ENCODE measurements at regions not wholly inside any gene's neighbourhood (a gene's known extent, or its start where the extent isn't known, plus 50 kb on each side); places are given as distances from the start of the nearest gene placed in this dataset.

DNA sequence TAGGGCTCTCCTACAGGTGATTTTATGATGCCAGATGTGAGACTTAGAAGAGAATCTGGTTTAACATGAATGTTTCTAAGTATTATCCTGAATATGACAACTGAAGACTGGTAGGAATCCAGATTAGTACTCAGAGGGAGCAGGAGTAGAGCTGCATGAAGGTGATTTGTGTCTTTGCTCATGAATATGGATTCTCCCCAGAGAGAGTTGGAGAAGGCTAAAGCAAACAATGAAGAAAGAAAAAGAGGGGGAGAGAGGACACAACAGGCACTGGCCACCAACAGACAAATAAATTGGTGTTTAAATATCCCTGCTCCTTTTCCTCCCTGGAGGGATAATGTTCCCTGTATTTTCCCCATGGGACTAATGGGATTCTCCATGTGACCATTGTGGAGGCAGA, 427.0 kb upstream of the KLF12 start:
- DNase-seq (ENCODE audit: low read depth, low spot score) (no peak), FAIRE-seq (no peak)
- no peaks in the 10 kb centered on the region for H4K20me1 ChIP-seq (ENCODE audit: control insufficient read depth, extremely low read depth, insufficient read depth, low read length)
- H3K4me3 ChIP-seq (ENCODE audit: control insufficient read depth in 2 of 3, extremely low read depth in 1 of 3, insufficient read depth in 2 of 3, low read depth in 1 of 3, low read length in 3 of 3): no peak overlapping the region
- no peaks in the 10 kb centered on the region for H3K36me3 ChIP-seq (ENCODE audit: control insufficient read depth in 2 of 2, extremely low read depth in 1 of 2, insufficient read depth in 2 of 2, low read length in 2 of 2)
- H2AFZ ChIP-seq (ENCODE audit: control insufficient read depth, low read length): no peak overlapping the region
- no peaks in the 10 kb centered on the region for H3K79me2 ChIP-seq (ENCODE audit: control insufficient read depth, insufficient read depth, low read length)
- no peak overlapping the region for H3K27ac ChIP-seq (ENCODE audit: control insufficient read depth, insufficient read depth, low read length)
- no peak overlapping the region for H3K9ac ChIP-seq (ENCODE audit: control insufficient read depth, extremely low read depth, insufficient read depth, low read length)
- dilution Hi-C loops (cut with MboI; ENCODE audit: extremely low pct_ligation_motif_present, low sequenced_read_pairs): no loop called here
- no peaks in the 10 kb centered on the region for H3K9me3 ChIP-seq (ENCODE audit: control insufficient read depth, low read depth, low read length)
- no peaks in the 10 kb centered on the region for H3K4me1 ChIP-seq (ENCODE audit: control insufficient read depth, extremely low read depth, insufficient read depth, low read length)
- TF ChIP-seq, protein P1, sequence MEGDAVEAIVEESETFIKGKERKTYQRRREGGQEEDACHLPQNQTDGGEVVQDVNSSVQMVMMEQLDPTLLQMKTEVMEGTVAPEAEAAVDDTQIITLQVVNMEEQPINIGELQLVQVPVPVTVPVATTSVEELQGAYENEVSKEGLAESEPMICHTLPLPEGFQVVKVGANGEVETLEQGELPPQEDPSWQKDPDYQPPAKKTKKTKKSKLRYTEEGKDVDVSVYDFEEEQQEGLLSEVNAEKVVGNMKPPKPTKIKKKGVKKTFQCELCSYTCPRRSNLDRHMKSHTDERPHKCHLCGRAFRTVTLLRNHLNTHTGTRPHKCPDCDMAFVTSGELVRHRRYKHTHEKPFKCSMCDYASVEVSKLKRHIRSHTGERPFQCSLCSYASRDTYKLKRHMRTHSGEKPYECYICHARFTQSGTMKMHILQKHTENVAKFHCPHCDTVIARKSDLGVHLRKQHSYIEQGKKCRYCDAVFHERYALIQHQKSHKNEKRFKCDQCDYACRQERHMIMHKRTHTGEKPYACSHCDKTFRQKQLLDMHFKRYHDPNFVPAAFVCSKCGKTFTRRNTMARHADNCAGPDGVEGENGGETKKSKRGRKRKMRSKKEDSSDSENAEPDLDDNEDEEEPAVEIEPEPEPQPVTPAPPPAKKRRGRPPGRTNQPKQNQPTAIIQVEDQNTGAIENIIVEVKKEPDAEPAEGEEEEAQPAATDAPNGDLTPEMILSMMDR (optimal IDR thresholded peaks at IDR 0.05 in 1 of 3, IDR thresholded peaks at IDR 0.05 in 1 of 3, conservative IDR thresholded peaks at IDR 0.05 in 1 of 3; ENCODE audit: extremely low read depth in 1 of 3, insufficient read depth in 2 of 3, low read length in 3 of 3): no peak
- no peak for TF ChIP-seq EZH2 (IDR thresholded peaks at IDR 0.05; ENCODE audit: low read length)
- H3K4me2 ChIP-seq (ENCODE audit: control insufficient read depth, extremely low read depth, insufficient read depth, low read depth, low read length): no peak overlapping the region
- no peaks in the 10 kb centered on the region for H3K9me1 ChIP-seq (ENCODE audit: control insufficient read depth, extremely low read depth, insufficient read depth, low read length)
- no peaks in the 10 kb centered on the region for H3K27me3 ChIP-seq (ENCODE audit: control insufficient read depth, extremely low read depth, insufficient read depth, low read length)

GRCh38 chr13:74560325-74560724, 426.1 kb upstream of the KLF12 start:
- TF ChIP-seq, protein P1 (optimal IDR thresholded peaks at IDR 0.05 in 1 of 3, IDR thresholded peaks at IDR 0.05 in 1 of 3, conservative IDR thresholded peaks at IDR 0.05 in 1 of 3; ENCODE audit: extremely low read depth in 1 of 3, insufficient read depth in 2 of 3, low read length in 3 of 3): no peak
- TF ChIP-seq EZH2 (IDR thresholded peaks at IDR 0.05; ENCODE audit: low read length): no peak
- Histone ChIP-seq H3K9me3 (ENCODE audit: control insufficient read depth, low read depth, low read length) (no peaks in the 10 kb centered on the region), H3K27ac (ENCODE audit: control insufficient read depth, insufficient read depth, low read length) (no peak overlapping the region), H3K27me3 (ENCODE audit: control insufficient read depth, extremely low read depth, insufficient read depth, low read length) (no peaks in the 10 kb centered on the region), H3K36me3 (ENCODE audit: control insufficient read depth in 2 of 2, extremely low read depth in 1 of 2, insufficient read depth in 2 of 2, low read length in 2 of 2) (no peaks in the 10 kb centered on the region), H3K79me2 (ENCODE audit: control insufficient read depth, insufficient read depth, low read length) (no peaks in the 10 kb centered on the region), H3K9me1 (ENCODE audit: control insufficient read depth, extremely low read depth, insufficient read depth, low read length) (no peaks in the 10 kb centered on the region), H4K20me1 (ENCODE audit: control insufficient read depth, extremely low read depth, insufficient read depth, low read length) (no peaks in the 10 kb centered on the region), H3K4me3 (ENCODE audit: control insufficient read depth in 2 of 3, extremely low read depth in 1 of 3, insufficient read depth in 2 of 3, low read depth in 1 of 3, low read length in 3 of 3) (no peak overlapping the region), H3K4me1 (ENCODE audit: control insufficient read depth, extremely low read depth, insufficient read depth, low read length) (no peaks in the 10 kb centered on the region), H3K9ac (ENCODE audit: control insufficient read depth, extremely low read depth, insufficient read depth, low read length) (no peak overlapping the region), H2AFZ (ENCODE audit: control insufficient read depth, low read length) (no peak overlapping the region), H3K4me2 (ENCODE audit: control insufficient read depth, extremely low read depth, insufficient read depth, low read depth, low read length) (no peak overlapping the region)
- dilution Hi-C loops (cut with MboI; ENCODE audit: extremely low pct_ligation_motif_present, low sequenced_read_pairs): no loop called here
- no peak for FAIRE-seq
- no peak for DNase-seq (ENCODE audit: low read depth, low spot score)
